ENCODE measurements at regions not wholly inside any gene's neighbourhood (a gene's known extent, or its start where the extent isn't known, plus 50 kb on each side); places are given as distances from the start of the nearest gene placed in this dataset.

- in situ Hi-C loops (cut with HindIII; ENCODE audit: low sequenced_read_pairs): no loop called here
Measured at GRCh38 chr1:235013512-235013911, 115.1 kb downstream of the TOMM20 start.

GRCh38 chr1:235012436-235013210 lies 116.0 kb downstream of the TOMM20 start:
- H3K4me3 ChIP-seq (ENCODE audit: low read depth, low read length): no peak overlapping the region
- DNase-seq (ENCODE audit: low read depth): no peak
- TF ChIP-seq CTCF (IDR thresholded peaks at IDR 0.05; ENCODE audit: low read depth, low read length, missing control alignments): no peak
- in situ Hi-C loops (cut with HindIII; ENCODE audit: low sequenced_read_pairs): no loop called here

More at GRCh38 chr1:235013512-235013911, 115.1 kb downstream of the TOMM20 start:
- no peak for TF ChIP-seq CTCF (IDR thresholded peaks at IDR 0.05; ENCODE audit: low read depth, low read length, missing control alignments)
- no peak overlapping the region for H3K4me3 ChIP-seq (ENCODE audit: low read depth, low read length)
- DNase-seq (ENCODE audit: low read depth): no peak

- peak; percentile 95 for DNase-seq (ENCODE audit: low read depth)
- TF ChIP-seq CTCF (IDR thresholded peaks at IDR 0.05; ENCODE audit: low read depth, low read length, missing control alignments): no peak
- in situ Hi-C loops (cut with HindIII; ENCODE audit: low sequenced_read_pairs): no loop called here
- no peak overlapping the region for H3K4me3 ChIP-seq (ENCODE audit: low read depth, low read length)
Measured at GRCh38 chr1:235011599-235012435, 116.8 kb downstream of the TOMM20 start.

GRCh38 chr1:235011064-235011598 lies 117.5 kb downstream of the TOMM20 start:
- no peak overlapping the region for H3K4me3 ChIP-seq (ENCODE audit: low read depth, low read length)
- in situ Hi-C loops (cut with HindIII; ENCODE audit: low sequenced_read_pairs): no loop called here
- TF ChIP-seq CTCF (IDR thresholded peaks at IDR 0.05; ENCODE audit: low read depth, low read length, missing control alignments): no peak
- DNase-seq (ENCODE audit: low read depth): no peak

- no peak for DNase-seq (ENCODE audit: low read depth)
- in situ Hi-C loops (cut with HindIII; ENCODE audit: low sequenced_read_pairs): no loop called here
- TF ChIP-seq CTCF (IDR thresholded peaks at IDR 0.05; ENCODE audit: low read depth, low read length, missing control alignments): no peak
- H3K4me3 ChIP-seq (ENCODE audit: low read depth, low read length): no peak overlapping the region
Measured at GRCh38 chr1:235009561-235010306, 118.9 kb downstream of the TOMM20 start.

GRCh38 chr1:235009074-235009473 lies 119.6 kb downstream of the TOMM20 start:
- H3K4me3 ChIP-seq (ENCODE audit: low read depth, low read length): no peak overlapping the region
- in situ Hi-C loops (cut with HindIII; ENCODE audit: low sequenced_read_pairs): no loop called here
- TF ChIP-seq CTCF (IDR thresholded peaks at IDR 0.05; ENCODE audit: low read depth, low read length, missing control alignments): no peak
- DNase-seq (ENCODE audit: low read depth): no peak

Data from astrocyte of the cerebellum (primary cell).